GM18868 (cell line): ENCODE measurements at regions not wholly inside any gene's neighbourhood (a gene's known extent, or its start where the extent isn't known, plus 50 kb on each side); places are given as distances from the start of the nearest gene placed in this dataset.

Source experiments
- ATAC-seq: cut with Tn5 transposase; IDR thresholded peaks from one replicate; pipeline ENCODE4 v1.9.1; 2021; ENCODE audit warnings: mild to moderate bottlenecking, moderate library complexity; ENCODE audit not compliant: unreplicated experiment

GRCh38 chr12:29992366-29992765, 208.6 kb upstream of the TMTC1 start:
- no peak for ATAC-seq

DNA sequence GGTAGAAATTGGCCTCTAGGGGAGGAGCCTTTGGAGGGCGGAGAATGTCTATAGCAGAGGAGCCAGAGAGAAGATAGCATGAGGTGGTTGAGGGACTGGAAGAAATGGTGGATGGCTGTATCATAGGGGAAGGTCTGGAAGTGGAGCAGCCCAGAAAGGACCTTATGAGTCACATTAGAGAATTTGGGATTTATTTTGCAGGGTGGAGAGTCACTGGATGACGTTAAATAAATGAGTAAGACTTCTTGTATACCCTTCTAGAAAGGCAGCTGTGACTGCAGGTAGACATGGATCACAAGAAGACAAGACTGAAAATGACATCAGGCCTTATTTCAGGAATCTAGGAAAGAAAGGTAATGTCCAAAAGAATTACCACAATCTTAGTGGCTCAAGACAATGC, 208.2 kb upstream of the TMTC1 start:
- ATAC-seq: no peak

DNA sequence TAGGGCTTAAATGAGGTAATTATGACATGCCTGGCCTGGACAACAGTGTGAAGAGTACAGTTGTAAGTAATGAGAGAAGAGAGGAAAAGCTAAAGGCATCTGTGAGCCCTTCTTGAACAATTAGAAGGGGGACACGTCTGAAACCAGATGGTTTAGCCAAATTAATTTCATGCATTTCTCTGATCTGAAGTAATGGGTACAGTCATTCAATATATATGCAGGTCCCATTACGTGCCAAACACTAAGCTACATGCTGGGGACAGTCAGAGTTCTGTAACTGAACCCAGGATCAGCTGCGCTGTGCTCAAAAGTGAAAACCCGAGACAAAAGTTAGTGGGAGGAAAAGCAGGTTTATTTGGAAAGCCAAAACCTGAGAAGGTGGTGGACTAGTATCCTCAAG, 207.2 kb upstream of the TMTC1 start:
- ATAC-seq: no peak

- no peak for ATAC-seq
Measured at GRCh38 chr12:29983851-29984250, 200.1 kb upstream of the TMTC1 start.

- no peak for ATAC-seq
Measured at GRCh38 chr12:29980304-29980703, 196.6 kb upstream of the TMTC1 start.

DNA sequence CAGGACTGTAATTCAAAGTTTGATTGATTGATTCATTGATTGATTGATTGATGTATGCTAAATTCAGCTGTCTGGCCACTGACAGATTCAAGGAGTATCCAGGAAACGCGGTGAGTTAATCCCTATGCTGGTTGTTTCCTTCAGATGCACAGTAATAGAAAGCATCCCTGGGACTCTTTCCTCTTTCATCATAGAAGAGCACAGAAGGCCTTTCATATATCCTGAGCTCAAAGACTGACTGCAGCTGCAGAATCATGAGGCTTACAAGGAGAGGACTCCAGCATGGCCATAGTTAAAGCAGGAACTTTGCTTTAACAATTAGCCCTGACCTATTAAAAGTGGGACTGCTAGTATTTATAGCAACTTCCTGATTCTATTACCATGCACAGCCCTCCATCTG, 187.7 kb upstream of the TMTC1 start:
- no peak for ATAC-seq

DNA sequence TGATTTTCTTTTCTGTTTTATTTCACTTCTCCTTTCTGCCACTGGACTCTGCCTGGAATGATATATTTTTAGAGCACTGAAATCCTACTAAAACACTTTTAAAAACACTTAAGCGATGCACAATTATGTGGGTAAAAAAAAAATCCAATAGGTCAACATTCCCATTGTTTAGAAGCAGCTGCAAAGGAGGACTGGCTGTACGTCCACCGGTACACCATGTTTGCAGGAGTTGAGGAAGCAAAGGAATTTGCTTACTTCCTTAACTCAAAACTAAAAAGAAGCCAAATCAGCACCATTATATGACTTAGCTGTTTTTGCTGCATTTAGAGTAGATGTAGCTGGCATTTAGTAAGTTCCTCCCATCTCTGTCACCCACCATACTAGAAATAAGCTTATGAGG, 186.8 kb upstream of the TMTC1 start:
- no peak for ATAC-seq

DNA sequence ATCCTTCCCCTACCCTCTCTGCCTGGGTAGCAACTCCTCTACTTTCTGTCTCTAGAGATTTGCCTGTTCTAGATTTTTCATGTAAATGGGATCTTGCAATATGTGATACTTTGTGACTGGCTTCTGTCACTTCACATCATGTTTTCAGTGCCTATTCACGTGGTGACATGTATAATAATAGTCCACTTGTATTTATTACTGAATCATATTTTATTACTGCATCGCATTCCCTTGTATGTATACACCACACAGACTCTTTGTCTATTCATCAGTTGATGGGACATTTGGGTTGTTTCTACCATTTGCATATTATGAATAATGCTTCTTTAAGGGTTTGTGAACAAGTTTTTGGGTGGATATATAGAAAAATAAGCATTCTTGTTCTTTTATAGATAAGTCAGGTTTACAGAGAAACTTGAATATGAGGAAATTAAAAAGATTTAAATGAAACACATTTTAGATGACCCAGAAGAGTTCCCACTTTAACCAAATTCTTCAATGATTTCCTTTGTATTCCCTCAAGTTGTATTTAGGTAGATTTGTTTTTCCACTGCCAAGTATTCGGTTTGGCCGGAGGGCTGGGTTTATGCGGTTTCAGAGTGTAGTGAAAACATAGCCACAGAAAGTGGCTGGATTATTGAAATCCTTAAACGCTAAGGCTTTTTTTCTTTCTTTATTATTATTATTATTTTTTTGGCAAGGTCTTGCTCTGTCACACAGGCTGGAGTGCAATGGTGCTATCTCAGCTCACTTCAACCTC, 178.7 kb upstream of the TMTC1 start:
- ATAC-seq: no peak

DNA sequence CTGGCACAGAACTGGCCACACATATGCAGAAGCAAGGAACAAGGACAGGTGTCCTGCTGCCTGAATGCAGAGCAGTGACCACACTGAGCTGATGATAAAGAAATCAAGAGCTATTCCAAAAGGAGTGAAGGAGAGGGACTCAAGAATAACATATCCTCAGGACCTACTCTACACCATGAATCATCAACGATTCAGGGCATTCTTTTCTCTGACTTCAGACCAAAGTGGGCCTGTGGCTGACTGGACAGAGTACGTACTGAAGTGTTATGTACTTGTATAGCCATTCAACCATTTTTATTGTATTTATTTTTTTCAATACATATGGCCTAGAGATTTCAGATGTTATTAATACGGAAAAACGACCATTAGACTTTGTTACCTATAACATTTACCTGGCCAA, 177.5 kb upstream of the TMTC1 start:
- no peak for ATAC-seq

GRCh38 chr12:29960122-29960521, 176.4 kb upstream of the TMTC1 start:
- ATAC-seq: no peak

DNA sequence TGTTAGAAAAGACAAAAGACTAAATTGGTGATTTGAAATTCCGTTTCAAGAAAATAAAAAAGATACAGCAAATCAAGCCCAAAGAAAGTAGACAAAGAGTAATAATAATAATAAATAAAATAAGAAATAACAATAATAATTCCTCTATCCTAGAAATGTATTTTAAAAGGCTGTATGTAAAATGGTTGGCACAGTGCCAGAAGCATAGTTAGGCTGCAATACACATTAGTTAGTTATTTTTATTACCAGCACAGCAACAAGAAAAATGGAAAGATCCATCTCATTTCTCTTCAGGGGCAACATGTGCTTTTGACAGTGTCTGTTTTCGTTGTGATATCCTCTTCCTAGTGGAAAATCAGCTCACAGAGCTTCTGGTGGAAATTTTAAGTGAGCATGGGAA, 174.1 kb upstream of the TMTC1 start:
- no peak for ATAC-seq

- ATAC-seq: no peak
Measured at GRCh38 chr12:29945904-29946303, 162.2 kb upstream of the TMTC1 start.

GRCh38 chr12:29944269-29945000, 160.7 kb upstream of the TMTC1 start:
- ATAC-seq: no peak

GRCh38 chr12:29943683-29944082, 159.9 kb upstream of the TMTC1 start:
- ATAC-seq: no peak

- no peak for ATAC-seq
Measured at GRCh38 chr12:29940811-29941210, 157.1 kb upstream of the TMTC1 start.

DNA sequence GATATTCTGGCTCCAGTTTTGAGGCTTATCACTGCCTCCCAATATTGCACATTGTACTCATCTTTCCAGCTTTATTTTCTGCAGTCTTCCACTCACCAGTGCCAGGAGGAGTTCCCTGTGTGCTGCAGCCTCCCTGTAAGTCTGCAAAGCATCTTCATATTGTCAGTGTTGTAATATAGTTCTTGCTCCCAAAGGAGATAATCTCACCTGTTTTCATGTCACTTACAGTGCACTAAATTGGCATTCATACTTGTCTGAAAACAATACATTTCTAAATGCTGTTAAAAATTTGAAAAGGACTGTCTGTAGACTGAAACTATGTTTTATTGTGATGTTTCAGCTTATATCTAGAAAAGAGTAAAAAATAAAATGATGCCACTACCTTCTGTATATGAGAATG, 146.8 kb upstream of the TMTC1 start:
- no peak for ATAC-seq

- ATAC-seq: no peak
Measured at GRCh38 chr12:29929295-29929694, 145.6 kb upstream of the TMTC1 start.

DNA sequence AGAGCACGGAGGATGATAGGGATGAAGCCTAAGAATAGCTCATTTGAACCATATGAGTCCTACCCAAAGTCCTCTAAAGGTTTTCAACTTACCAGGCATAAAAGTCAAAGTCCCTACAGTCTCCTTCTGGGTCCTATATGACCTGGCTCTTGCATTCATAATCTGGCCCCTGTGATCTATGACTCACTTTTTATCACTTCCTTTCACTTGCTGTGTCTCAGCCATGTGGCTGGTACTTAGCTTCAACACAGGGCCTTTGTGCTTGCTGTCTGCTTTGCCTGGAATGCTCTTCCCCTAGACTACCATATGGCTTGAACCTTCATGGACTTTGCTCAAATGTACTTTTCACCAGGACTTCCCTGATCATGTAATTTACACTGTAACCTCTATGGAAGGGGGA, 137.6 kb upstream of the TMTC1 start:
- ATAC-seq: no peak

DNA sequence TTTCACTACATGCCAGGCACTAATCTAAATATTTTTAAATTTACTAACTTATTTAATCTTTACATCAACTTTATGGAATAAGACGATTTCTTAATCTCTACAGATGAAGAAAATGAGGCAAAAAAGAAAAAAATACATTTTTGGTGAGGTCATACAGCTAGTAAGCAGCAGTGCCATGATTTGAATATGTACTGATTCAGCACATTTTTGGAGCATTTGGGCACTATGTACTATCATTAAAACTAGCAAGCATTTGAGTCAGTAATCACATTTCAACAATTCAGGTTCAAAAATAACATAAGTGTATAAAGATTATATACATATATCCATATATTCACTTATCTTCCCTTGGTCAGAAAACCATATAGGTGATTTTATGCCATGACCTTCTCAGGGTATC, 124.4 kb upstream of the TMTC1 start:
- no peak for ATAC-seq

- ATAC-seq: no peak
Measured at GRCh38 chr12:29907461-29907860, 123.7 kb upstream of the TMTC1 start.

DNA sequence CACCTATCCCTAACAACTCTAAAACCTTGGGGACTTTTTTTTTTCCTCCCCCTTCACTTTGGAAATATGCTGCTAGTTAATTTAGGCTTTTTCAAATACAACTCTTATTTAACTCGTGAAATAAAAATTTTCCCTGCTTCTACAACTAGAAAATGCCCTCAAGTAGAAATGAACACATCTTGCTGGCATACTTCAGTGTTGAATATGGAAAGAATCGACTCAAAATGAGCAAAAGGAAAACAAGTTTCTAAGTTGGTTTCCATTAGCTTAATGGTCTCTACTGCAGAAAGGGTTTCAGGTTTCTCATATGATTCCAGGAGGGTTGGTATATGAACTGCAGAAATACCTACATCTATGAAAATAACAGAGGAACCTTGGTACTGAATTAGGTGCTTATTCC, 118.3 kb upstream of the TMTC1 start:
- no peak for ATAC-seq

- no peak for ATAC-seq
Measured at GRCh38 chr12:29901585-29901984, 117.8 kb upstream of the TMTC1 start.
